Heart left ventricle (tissue), 13 donors: ENCODE measurements at regions not wholly inside any gene's neighbourhood (a gene's known extent, or its start where the extent isn't known, plus 50 kb on each side); places are given as distances from the start of the nearest gene placed in this dataset.

ENCODE experiments used
- CTCF ChIP-seq, 12 donors: fragments of 200-600 bp; sonication (generic) in 4 of 12; IDR thresholded peaks; one replicate each; pipeline versions ENCODE4 v1.5.0 to v1.8.0; 2018 to 2022; ENCODE audit warnings: antibody characterized with exemption in 12 of 12, mild to moderate bottlenecking in 5 of 12
- POLR2A ChIP-seq, 2 donors: fragments of 450-650 bp; IDR thresholded peaks; one replicate each; pipeline ENCODE4 v1.6.1; 2017; ENCODE audit warnings: antibody characterized with exemption in 2 of 2, mild to moderate bottlenecking in 2 of 2, moderate library complexity in 2 of 2
- donor health status: ischemic (EF 13 %, LVEDD 7.1; RV severe dilation, severe dysfunction).
- donor health status: DM: no; HTN: yes; CAD: no.
- donor health status: DM: no; HTN: no; CAD: no.
- donor health status: ischemic (EF 25% LVEDD 6.9; RV normal size, moderate dysfunction).
- donor health status: ischemic (EF 25% LVEDD 5.7; RV mildly dilated, moderate dysfunction).
- donor health status: ischemic (EF 35%, LVEDD 5.7; RV mildly dilated, moderate dysfunction).
- donor health status: nonischemic (EF 11% LVEDD 7.7; RV severe dilation, severe dysfunction).
- donor health status: DM: yes; HTN: yes; CAD: no.
- donor health status: PGD.
- donor health status: ischemic (EF 29% LVEDD 5.4; RV normal size, mild dysfunction).
- donor health status: nonischemic (EF 23%, LVEDD 6.1; RV moderate dilation, normal function).

GRCh38 chr1:98267423-98267822, 346.6 kb upstream of the DPYD start:
- TF ChIP-seq POLR2A (IDR thresholded peaks at IDR 0.05) (no peak), CTCF (IDR thresholded peaks at IDR 0.05) (no peak)
